DOHH2 (cell line): ENCODE measurements at regions not wholly inside any gene's neighbourhood (a gene's known extent, or its start where the extent isn't known, plus 50 kb on each side); places are given as distances from the start of the nearest gene placed in this dataset.

ENCODE experiments used
- H3F3A ChIP-seq: fragments of 200-600 bp; sonication (generic), shearing (Covaris generic); 2 replicates; pipeline ENCODE4 v1.6.0; 2016; ENCODE audit warnings: antibody characterized with exemption, mild to moderate bottlenecking; ENCODE audit not compliant: control insufficient read depth, insufficient read depth
- H3K27ac ChIP-seq: fragments of 200-600 bp; sonication (generic); 2 replicates; pipeline ENCODE4 v1.5.1; 2014; ENCODE audit warnings: low read depth, mild to moderate bottlenecking, low read length, moderate library complexity
- H3K27me3 ChIP-seq: fragments of 200-600 bp; sonication (generic); 2 replicates; pipeline ENCODE4 v1.6.1; 2014; ENCODE audit warnings: mild to moderate bottlenecking, low read length, mixed read lengths; ENCODE audit not compliant: control insufficient read depth
- H3K36me3 ChIP-seq: fragments of 200-600 bp; sonication (generic); 2 replicates; pipeline ENCODE4 v1.6.1; 2014; ENCODE audit warnings: mild to moderate bottlenecking, low read length, moderate library complexity, mixed read lengths; ENCODE audit not compliant: control insufficient read depth
- H3K4me1 ChIP-seq: fragments of 200-600 bp; sonication (generic); 2 replicates; pipeline ENCODE4 v1.6.1; 2014; ENCODE audit warnings: mild to moderate bottlenecking, low read length, mixed read lengths; ENCODE audit not compliant: control insufficient read depth
- H3K4me2 ChIP-seq: fragments of 200-600 bp; sonication (generic); 2 replicates; pipeline ENCODE4 v1.6.0; 2014; ENCODE audit warnings: mild to moderate bottlenecking, low read length, moderate library complexity
- H3K4me3 ChIP-seq: fragments of 200-600 bp; sonication (generic); 2 replicates; pipeline ENCODE4 v1.5.1; 2014; ENCODE audit warnings: mild to moderate bottlenecking, low read length, mixed read lengths
- H3K79me2 ChIP-seq: fragments of 200-600 bp; sonication (generic); 2 replicates; pipeline ENCODE4 v1.6.1; 2014; ENCODE audit warnings: mild to moderate bottlenecking, low read length, mixed read lengths; ENCODE audit not compliant: control insufficient read depth
- H3K9me2 ChIP-seq: fragments of 200-600 bp; sonication (generic); replicated peaks from 2 replicates; pipeline ENCODE4 v1.6.1; 2014; ENCODE audit warnings: mild to moderate bottlenecking, low read length, mixed read lengths; ENCODE audit not compliant: control insufficient read depth
- H3K9me3 ChIP-seq: fragments of 200-600 bp; sonication (generic); 2 replicates; pipeline ENCODE4 v1.6.1; 2014; ENCODE audit warnings: antibody characterized with exemption, low read length, mixed read lengths; ENCODE audit not compliant: control insufficient read depth, insufficient read depth
- H4K20me1 ChIP-seq: fragments of 200-600 bp; sonication (generic); 2 replicates; pipeline ENCODE4 v1.6.0; 2014; ENCODE audit warnings: low read depth, mild to moderate bottlenecking, antibody characterized with exemption, low read length, moderate library complexity; ENCODE audit not compliant: control insufficient read depth, insufficient read depth
- CTCF ChIP-seq: fragments of 200-600 bp; sonication (generic); IDR thresholded peaks from one replicate; pipeline ENCODE4 v1.5.1; 2014; ENCODE audit warnings: antibody characterized with exemption, mild to moderate bottlenecking, low read depth, low read length; ENCODE audit not compliant: poor library complexity, severe bottlenecking
- EZH2phosphoT487 ChIP-seq: fragments of 200-600 bp; sonication (generic); IDR thresholded peaks from 2 replicates; pipeline ENCODE4 v1.6.1; 2017; ENCODE audit warnings: borderline replicate concordance, mild to moderate bottlenecking, antibody characterized with exemption, low read length, moderate library complexity, mixed read lengths

- no peaks in the 10 kb centered on the region for H4K20me1 ChIP-seq
- H3K79me2 ChIP-seq: no peaks in the 10 kb centered on the region
- no peaks in the 10 kb centered on the region for H3F3A ChIP-seq
- 0 out of 2 replicates have a peak, but pooled peaks cover under 1% of the 10 kb centered on the region for H3K27me3 ChIP-seq
- TF ChIP-seq CTCF: no peak
- H3K4me3 ChIP-seq: no peak overlapping the region
- H3K4me1 ChIP-seq: no peaks in the 10 kb centered on the region
- no peaks in the 10 kb centered on the region for H3K36me3 ChIP-seq
- no peak overlapping the region for H3K27ac ChIP-seq
- no peak overlapping the region for H3K4me2 ChIP-seq
- no peaks in the 10 kb centered on the region for H3K9me2 ChIP-seq
- no peaks in the 10 kb centered on the region for H3K9me3 ChIP-seq
These were observed 356.4 kb upstream of the PLXNA2 start for GRCh38 chr1:208600456-208601190.

- Histone ChIP-seq H3F3A (no peaks in the 10 kb centered on the region), H3K27me3 (0 out of 2 replicates have a peak, but pooled peaks cover 2% of the 10 kb centered on the region), H3K4me2 (no peak overlapping the region), H3K36me3 (no peaks in the 10 kb centered on the region), H3K9me2 (no peaks in the 10 kb centered on the region), H3K4me1 (no peaks in the 10 kb centered on the region), H3K27ac (no peak overlapping the region), H3K79me2 (no peaks in the 10 kb centered on the region), H3K4me3 (no peak overlapping the region), H4K20me1 (no peaks in the 10 kb centered on the region), H3K9me3 (no peaks in the 10 kb centered on the region)
- TF ChIP-seq CTCF: no peak
- no peak for TF ChIP-seq EZH2phosphoT487
These were observed 357.4 kb upstream of the PLXNA2 start for GRCh38 chr1:208601561-208601960.

GRCh38 chr1:208603721-208604120 lies 359.5 kb upstream of the PLXNA2 start:
- no peaks in the 10 kb centered on the region for H4K20me1 ChIP-seq
- no peaks in the 10 kb centered on the region for H3K36me3 ChIP-seq
- H3K27me3 ChIP-seq: 0 out of 2 replicates have a peak, but pooled peaks cover 2% of the 10 kb centered on the region
- no peaks in the 10 kb centered on the region for H3F3A ChIP-seq
- H3K9me2 ChIP-seq: no peaks in the 10 kb centered on the region
- no peaks in the 10 kb centered on the region for H3K79me2 ChIP-seq
- H3K4me3 ChIP-seq: no peak overlapping the region
- no peak overlapping the region for H3K27ac ChIP-seq
- H3K9me3 ChIP-seq: no peaks in the 10 kb centered on the region
- TF ChIP-seq EZH2phosphoT487 (no peak), CTCF (no peak)
- H3K4me1 ChIP-seq: no peaks in the 10 kb centered on the region
- no peak overlapping the region for H3K4me2 ChIP-seq
